ENCODE measurements at regions not wholly inside any gene's neighbourhood (a gene's known extent, or its start where the extent isn't known, plus 50 kb on each side); places are given as distances from the start of the nearest gene placed in this dataset.

DNA sequence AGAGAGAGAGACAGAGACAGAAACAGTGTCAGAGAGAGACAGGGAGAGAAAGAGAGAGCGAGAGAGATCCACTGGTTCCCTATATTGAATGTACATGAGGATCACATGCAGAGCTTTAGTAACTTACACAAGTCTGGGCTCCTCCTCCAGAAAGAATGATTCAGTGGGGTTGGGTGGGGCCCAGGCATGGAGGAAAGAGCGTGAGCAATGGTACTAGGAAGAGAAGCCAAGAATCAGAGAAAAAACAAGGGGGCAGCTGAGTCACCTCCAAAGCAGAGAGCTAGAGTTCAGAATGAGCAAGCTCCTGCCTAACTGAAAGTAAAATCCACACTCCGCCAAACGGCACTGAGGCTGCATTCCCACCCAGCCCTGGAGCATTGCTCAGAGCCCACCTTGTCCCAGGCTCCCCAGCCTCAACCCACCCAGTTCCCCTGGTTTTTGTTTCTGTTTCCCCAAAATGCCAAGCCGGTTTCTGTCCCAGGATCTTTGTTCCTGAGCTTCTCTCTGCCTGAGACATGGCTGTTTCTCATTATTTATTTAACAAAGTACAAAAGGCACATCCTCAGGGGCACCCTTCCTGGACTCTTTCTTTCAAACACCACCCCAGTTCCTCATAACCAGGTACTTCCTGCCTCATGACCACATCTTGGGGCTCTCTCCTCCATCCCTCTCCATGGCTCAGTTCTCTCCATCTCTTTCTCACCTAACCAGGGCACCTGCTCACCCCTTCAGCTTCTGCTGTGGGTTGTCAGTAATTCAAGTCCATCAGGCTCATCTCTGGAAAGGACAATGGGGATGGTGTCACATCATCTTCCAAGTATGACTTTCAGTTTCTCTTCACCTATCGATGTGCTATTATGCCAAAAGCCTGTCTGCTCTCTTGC is 670.3 kb upstream of the TBX3 start (continued):
- TF ChIP-seq CTCF (IDR thresholded peaks at IDR 0.05; ENCODE audit: control extremely low read depth in 1 of 3, insufficient read depth in 1 of 3, low read depth in 1 of 3, low read length in 3 of 3) (no peak), EGR1 (IDR thresholded peaks at IDR 0.05; ENCODE audit: borderline replicate concordance, low read depth, low read length) (no peak), HDAC2 (IDR thresholded peaks at IDR 0.05; ENCODE audit: borderline replicate concordance in 1 of 2, low read depth in 2 of 2, low read length in 2 of 2) (no peak), KDM5A (IDR thresholded peaks at IDR 0.05; ENCODE audit: low read length) (no peak), SIX5 (IDR thresholded peaks at IDR 0.05; ENCODE audit: low read depth, low read length) (no peak), MAFK (IDR thresholded peaks at IDR 0.05; ENCODE audit: low read depth, low read length) (no peak), SP2 (IDR thresholded peaks at IDR 0.05; ENCODE audit: low read length) (no peak), CTBP2 (IDR thresholded peaks at IDR 0.05; ENCODE audit: borderline replicate concordance, insufficient read depth, insufficient read length, low read length) (no peak), CHD2 (IDR thresholded peaks at IDR 0.05; ENCODE audit: low read length) (no peak)

Measured in H1 (cell line).